ENCODE measurements at regions not wholly inside any gene's neighbourhood (a gene's known extent, or its start where the extent isn't known, plus 50 kb on each side); places are given as distances from the start of the nearest gene placed in this dataset.

GRCh38 chr1:194959795-194960194, 1648.4 kb downstream of the KCNT2 start:
- CTCF ChIA-PET, result no interaction called here
- POLR2A ChIA-PET, result no interaction called here
- intact Hi-C loops (cut with micrococcal nuclease), result no loop called here

More at GRCh38 chr1:194959795-194960194, 1648.4 kb downstream of the KCNT2 start:
- Histone ChIP-seq H3K4me2 (ENCODE audit: insufficient read depth, low read length) (no peak overlapping the region), H3K27me3 (ENCODE audit: control insufficient read depth in 2 of 2, insufficient read depth in 2 of 2, low read length in 2 of 2) (no peaks in the 10 kb centered on the region), H3K9ac (replicated peaks; ENCODE audit: extremely low read depth, insufficient read depth, low read length) (no peak overlapping the region), H3K36me3 (ENCODE audit: control insufficient read depth in 2 of 2, extremely low read depth in 1 of 2, insufficient read depth in 2 of 2, low read length in 2 of 2) (no peaks in the 10 kb centered on the region), H4K20me1 (replicated peaks; ENCODE audit: control insufficient read depth, extremely low read depth, insufficient read depth, low read length) (no peaks in the 10 kb centered on the region), H2AFZ (ENCODE audit: low read depth, low read length) (no peak overlapping the region), H3K4me3 (replicated peaks in 1 of 3; ENCODE audit: insufficient read depth in 1 of 3, low read depth in 1 of 3, low read length in 3 of 3) (no peak overlapping the region), H3K79me2 (ENCODE audit: control insufficient read depth, insufficient read depth, low read length) (no peaks in the 10 kb centered on the region), H3K27ac (ENCODE audit: insufficient read depth, low read depth, low read length) (no peak overlapping the region), H3K9me3 (replicated peaks; ENCODE audit: control insufficient read depth, insufficient read depth, low read length) (no peaks in the 10 kb centered on the region), H3K4me1 (ENCODE audit: control insufficient read depth, extremely low read depth, insufficient read depth, low read length) (no peaks in the 10 kb centered on the region), H3K9me1 (replicated peaks; ENCODE audit: control insufficient read depth, extremely low read depth, insufficient read depth, low read length) (no peaks in the 10 kb centered on the region)
- TF ChIP-seq, protein P1, sequence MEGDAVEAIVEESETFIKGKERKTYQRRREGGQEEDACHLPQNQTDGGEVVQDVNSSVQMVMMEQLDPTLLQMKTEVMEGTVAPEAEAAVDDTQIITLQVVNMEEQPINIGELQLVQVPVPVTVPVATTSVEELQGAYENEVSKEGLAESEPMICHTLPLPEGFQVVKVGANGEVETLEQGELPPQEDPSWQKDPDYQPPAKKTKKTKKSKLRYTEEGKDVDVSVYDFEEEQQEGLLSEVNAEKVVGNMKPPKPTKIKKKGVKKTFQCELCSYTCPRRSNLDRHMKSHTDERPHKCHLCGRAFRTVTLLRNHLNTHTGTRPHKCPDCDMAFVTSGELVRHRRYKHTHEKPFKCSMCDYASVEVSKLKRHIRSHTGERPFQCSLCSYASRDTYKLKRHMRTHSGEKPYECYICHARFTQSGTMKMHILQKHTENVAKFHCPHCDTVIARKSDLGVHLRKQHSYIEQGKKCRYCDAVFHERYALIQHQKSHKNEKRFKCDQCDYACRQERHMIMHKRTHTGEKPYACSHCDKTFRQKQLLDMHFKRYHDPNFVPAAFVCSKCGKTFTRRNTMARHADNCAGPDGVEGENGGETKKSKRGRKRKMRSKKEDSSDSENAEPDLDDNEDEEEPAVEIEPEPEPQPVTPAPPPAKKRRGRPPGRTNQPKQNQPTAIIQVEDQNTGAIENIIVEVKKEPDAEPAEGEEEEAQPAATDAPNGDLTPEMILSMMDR (IDR thresholded peaks at IDR 0.05; ENCODE audit: extremely low read depth in 1 of 2, insufficient read depth in 1 of 2, low read depth in 1 of 2, low read length in 2 of 2), result no peak
- no peak for TF ChIP-seq MYC (IDR thresholded peaks at IDR 0.05; ENCODE audit: low read depth, low read length)
- no peak for TF ChIP-seq FOS (IDR thresholded peaks at IDR 0.05; ENCODE audit: borderline replicate concordance, insufficient read depth, low read length)
- TF ChIP-seq JUN (IDR thresholded peaks at IDR 0.05; ENCODE audit: borderline replicate concordance, insufficient read depth, insufficient read length, low read depth), result no peak
- no peak for TF ChIP-seq MAX (IDR thresholded peaks at IDR 0.05; ENCODE audit: insufficient read depth, insufficient read length)
- no peak for TF ChIP-seq GATA2 (IDR thresholded peaks at IDR 0.05; ENCODE audit: insufficient read depth, insufficient read length, low read depth, low read length)
- no peak for TF ChIP-seq POLR2AphosphoS5 (IDR thresholded peaks at IDR 0.05; ENCODE audit: insufficient read depth, low read depth, low read length)
- TF ChIP-seq EZH2 (IDR thresholded peaks at IDR 0.05; ENCODE audit: borderline replicate concordance, low read depth, low read length, severe bottlenecking), result no peak
- TF ChIP-seq POLR2A (IDR thresholded peaks at IDR 0.05; ENCODE audit: low read depth, low read length), result no peak
- dilution Hi-C loops (cut with MboI; ENCODE audit: extremely low pct_ligation_motif_present, low sequenced_read_pairs), result no loop called here
- no TSS peak for BruUV-seq (replicated peaks)
- DNase-seq (ENCODE audit: low read depth, low spot score) (no peak), FAIRE-seq (no peak)
